Head of caudate nucleus (tissue), 42 donors: ENCODE measurements at regions not wholly inside any gene's neighbourhood (a gene's known extent, or its start where the extent isn't known, plus 50 kb on each side); places are given as distances from the start of the nearest gene placed in this dataset.
A peak's percentile ranks its signal among the peaks of the same experiment; 100 is the strongest.
"Not testable (repeated sequence)": the region's sequence is repeated elsewhere in the genome, so short reads cannot be mapped to it uniquely, and the experiment has no call there.

Experiments
- DNase-seq, 42 donors: peaks; one replicate each; pipeline versions ENCODE4 v3.0.0 to v3.0.0-alpha.2; 2020 to 2021; ENCODE audit warnings: mixed read lengths in 7 of 42
- intact Hi-C: fragments of 100-400 bp; cut with DNase I; formaldehyde crosslinking; loops from one replicate; pipeline ENCODE4 v1.15.0; 2022

- intact Hi-C loops, result no loop called here
- no peak for DNase-seq
These were observed 279.5 kb upstream of the NFIA start for GRCh38 chr1:60802884-60803283.

GRCh38 chr1:60797351-60797750 is 285.0 kb upstream of the NFIA start:
- intact Hi-C loops, result no loop called here

GRCh38 chr1:60791226-60791625 is 291.1 kb upstream of the NFIA start:
- intact Hi-C loops, result no loop called here
- DNase-seq, result no peak

More at GRCh38 chr1:60797351-60797750, 285.0 kb upstream of the NFIA start:
- no peak for DNase-seq

GRCh38 chr1:60773099-60773498 is 309.3 kb upstream of the NFIA start:
- intact Hi-C loops, DNase-seq: not testable (repeated sequence)

- no peak for DNase-seq
- intact Hi-C loops, result no loop called here
These were observed 313.3 kb upstream of the NFIA start for GRCh38 chr1:60769082-60769481.

GRCh38 chr1:60765204-60765603 is 317.2 kb upstream of the NFIA start:
- peak in 29 of 42 donors; percentile 4 to 75 (median 34) for DNase-seq
- intact Hi-C loops, result no loop called here

- intact Hi-C loops, result no loop called here
- DNase-seq, result no peak
These were observed 317.9 kb upstream of the NFIA start for GRCh38 chr1:60764489-60764888.

GRCh38 chr1:60763741-60764140 is 318.6 kb upstream of the NFIA start:
- no peak for DNase-seq
- intact Hi-C loops, result no loop called here

- no peak for DNase-seq
- intact Hi-C loops, result no loop called here
These were observed 319.4 kb upstream of the NFIA start for GRCh38 chr1:60762911-60763310.

- intact Hi-C loops, result no loop called here
- DNase-seq, result no peak
These were observed 320.2 kb upstream of the NFIA start for GRCh38 chr1:60762176-60762575.

GRCh38 chr1:60759291-60759690 is 323.1 kb upstream of the NFIA start:
- intact Hi-C loops, result no loop called here
- no peak for DNase-seq

GRCh38 chr1:60757485-60757884 is 324.9 kb upstream of the NFIA start:
- DNase-seq, result no peak
- intact Hi-C loops, result no loop called here

GRCh38 chr1:60753036-60753900 is 329.1 kb upstream of the NFIA start:
- no peak for DNase-seq
- intact Hi-C loops, result no loop called here

- no peak for DNase-seq
- intact Hi-C loops, result no loop called here
These were observed 331.1 kb upstream of the NFIA start for GRCh38 chr1:60751306-60751705.

- intact Hi-C loops, result no loop called here
- no peak for DNase-seq
These were observed 335.0 kb upstream of the NFIA start for GRCh38 chr1:60747353-60747752.

GRCh38 chr1:60746278-60746791 is 336.0 kb upstream of the NFIA start:
- intact Hi-C loops, result no loop called here
- DNase-seq, result peak; percentile 4 to 65 (median 30)

- DNase-seq, result no peak
- intact Hi-C loops, result no loop called here
These were observed 336.9 kb upstream of the NFIA start for GRCh38 chr1:60745484-60745883.

GRCh38 chr1:60742339-60742738 is 340.0 kb upstream of the NFIA start:
- intact Hi-C loops, result no loop called here
- no peak for DNase-seq

- no peak for DNase-seq
- intact Hi-C loops, result no loop called here
These were observed 342.2 kb upstream of the NFIA start for GRCh38 chr1:60740154-60740553.

GRCh38 chr1:60739729-60740128 is 342.6 kb upstream of the NFIA start:
- DNase-seq, result no peak
- intact Hi-C loops, result no loop called here

- intact Hi-C loops, result no loop called here
These were observed 349.4 kb upstream of the NFIA start for GRCh38 chr1:60732977-60733401.

More at GRCh38 chr1:60732977-60733401, 349.4 kb upstream of the NFIA start:
- no peak for DNase-seq
